GM23248 (cell line): ENCODE measurements at regions not wholly inside any gene's neighbourhood (a gene's known extent, or its start where the extent isn't known, plus 50 kb on each side); places are given as distances from the start of the nearest gene placed in this dataset.

Experiments
- EZH2 ChIP-seq: fragments of 200-600 bp; sonication (generic); IDR thresholded peaks from 2 replicates; pipeline ENCODE4 v1.6.1; 2018; ENCODE audit warnings: antibody characterized with exemption, mild to moderate bottlenecking; ENCODE audit not compliant: insufficient read depth, poor library complexity, severe bottlenecking
- EZH2phosphoT487 ChIP-seq: fragments of 200-600 bp; sonication (generic); IDR thresholded peaks from 2 replicates; pipeline ENCODE4 v1.6.1; 2018; ENCODE audit warnings: antibody characterized with exemption, moderate library complexity, mild to moderate bottlenecking, low read depth; ENCODE audit not compliant: insufficient read depth

DNA sequence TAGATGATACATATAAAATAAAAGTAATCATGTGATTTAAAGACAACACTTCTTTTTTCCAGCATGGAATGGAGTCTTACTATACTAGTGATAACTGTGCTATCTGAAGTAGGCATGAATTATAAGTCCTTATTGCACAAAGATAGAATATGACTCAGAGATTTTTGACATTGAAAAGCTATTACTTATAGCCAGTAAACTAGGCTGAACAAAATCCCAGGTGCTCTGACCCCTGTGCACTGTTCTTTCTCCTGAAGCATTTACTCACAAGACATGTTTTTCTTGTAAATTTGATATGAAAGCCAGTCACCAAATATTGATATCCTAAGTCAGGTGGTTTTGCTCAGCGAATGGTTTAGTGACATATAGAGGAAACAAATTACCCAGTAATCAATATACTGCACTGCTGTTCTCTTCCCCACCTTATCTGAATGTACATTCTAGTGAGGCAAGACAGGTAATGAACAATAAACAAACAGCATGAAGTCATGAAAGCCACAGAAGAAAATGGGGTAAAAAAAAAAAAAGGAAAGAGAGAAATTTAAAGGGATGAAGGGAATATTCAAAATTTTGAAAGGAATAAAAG lies 1567.0 kb upstream of the SPRY2 start:
- TF ChIP-seq EZH2phosphoT487: no peak
- TF ChIP-seq EZH2: no peak
